Hepatocyte (in vitro differentiated cells): ENCODE measurements at regions not wholly inside any gene's neighbourhood (a gene's known extent, or its start where the extent isn't known, plus 50 kb on each side); places are given as distances from the start of the nearest gene placed in this dataset.
A peak's percentile ranks its signal among the peaks of the same experiment; 100 is the strongest.

Source experiments
- DNase-seq: peaks from one replicate; pipeline ENCODE4 v3.0.0-alpha.2; 2016; ENCODE audit warnings: low spot score
- H2AFZ ChIP-seq: fragments of 200-600 bp; sonication (generic); 2 replicates; pipeline ENCODE4 v1.6.0; 2016; ENCODE audit warnings: antibody characterized with exemption, mild to moderate bottlenecking
- H3K27ac ChIP-seq: fragments of 200-600 bp; sonication (generic); 2 replicates; pipeline ENCODE4 v1.5.1; 2016; ENCODE audit warnings: mild to moderate bottlenecking
- H3K27me3 ChIP-seq: fragments of 200-600 bp; sonication (generic); 2 replicates; pipeline ENCODE4 v1.6.1; 2016
- H3K36me3 ChIP-seq: fragments of 200-600 bp; sonication (generic); replicated peaks from 2 replicates; pipeline ENCODE4 v1.5.1; 2016; ENCODE audit warnings: low read depth; ENCODE audit not compliant: insufficient read depth
- H3K4me1 ChIP-seq: fragments of 200-600 bp; sonication (generic); 2 replicates; pipeline ENCODE4 v1.5.1; 2016; ENCODE audit warnings: mild to moderate bottlenecking, moderate library complexity; ENCODE audit not compliant: insufficient read depth
- H3K4me2 ChIP-seq: fragments of 200-600 bp; sonication (generic); 2 replicates; pipeline ENCODE4 v1.6.0; 2016
- H3K4me3 ChIP-seq: fragments of 200-600 bp; sonication (generic); 2 replicates; pipeline ENCODE4 v1.5.1; 2016; ENCODE audit warnings: mild to moderate bottlenecking
- H3K79me2 ChIP-seq: fragments of 200-600 bp; sonication (generic); 2 replicates; pipeline ENCODE4 v1.6.0; 2017; ENCODE audit warnings: mild to moderate bottlenecking
- H3K9me2 ChIP-seq: fragments of 200-600 bp; sonication (generic); replicated peaks from 2 replicates; pipeline ENCODE4 v1.6.0; 2017; ENCODE audit warnings: mild to moderate bottlenecking; ENCODE audit not compliant: insufficient read depth
- H3K9me3 ChIP-seq: fragments of 200-600 bp; sonication (generic); 2 replicates; pipeline ENCODE4 v1.5.1; 2016; ENCODE audit warnings: low read depth, mild to moderate bottlenecking
- H4K20me1 ChIP-seq: fragments of 200-600 bp; sonication (generic); 2 replicates; pipeline ENCODE4 v1.6.0; 2016; ENCODE audit warnings: mild to moderate bottlenecking; ENCODE audit not compliant: insufficient read depth, poor library complexity, severe bottlenecking
- EZH2 ChIP-seq: fragments of 200-600 bp; sonication (generic); IDR thresholded peaks from 2 replicates; pipeline ENCODE4 v1.6.1; 2016; ENCODE audit warnings: antibody characterized with exemption, mild to moderate bottlenecking, borderline replicate concordance
- EZH2phosphoT487 ChIP-seq: fragments of 200-600 bp; sonication (generic); IDR thresholded peaks from one replicate; pipeline ENCODE4 v1.6.1; 2018; ENCODE audit warnings: antibody characterized with exemption, mild to moderate bottlenecking, low read depth, moderate library complexity; ENCODE audit not compliant: unreplicated experiment, severe bottlenecking
- WGBS: methylation state at CpG from one replicate; pipeline ENCODE4 v1.1.6; 2016; ENCODE audit warnings: low lambda C conversion rate; ENCODE audit errors: missing lambda C conversion rate; 5-methylcytosine and 5-hydroxymethylcytosine counted together
- TF ChIP-seq, protein P1 (sequence below): fragments of 200-600 bp; sonication (generic); IDR thresholded peaks from 2 replicates; pipeline ENCODE4 v1.5.1; 2016; ENCODE audit warnings: antibody characterized with exemption, mild to moderate bottlenecking; ENCODE audit not compliant: poor library complexity

DNA sequence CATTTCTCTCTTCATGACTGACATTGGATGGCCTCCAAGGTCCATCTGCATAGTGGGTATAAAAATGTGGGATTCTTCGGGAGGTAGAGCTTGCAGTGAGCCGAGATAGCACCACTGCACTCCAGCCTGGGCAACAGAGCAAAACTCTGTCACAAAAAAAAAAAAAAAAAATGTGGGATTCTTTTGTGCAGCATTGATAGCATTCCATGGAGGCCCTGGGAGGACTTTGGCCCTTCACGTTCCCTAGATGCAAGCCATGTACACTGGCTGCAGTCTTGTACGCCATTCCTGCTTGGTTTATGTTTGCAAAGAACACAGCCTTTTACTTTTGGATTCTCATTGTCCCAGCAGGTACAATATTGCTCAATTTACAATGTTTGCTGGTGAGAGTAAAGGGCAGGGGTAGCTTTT, 157.8 kb downstream of the SLCO4C1 start:
- H3K4me1 ChIP-seq, result peaks cover 3% of the 10 kb centered on the region
- H3K4me3 ChIP-seq, result no peak overlapping the region
- no peaks in the 10 kb centered on the region for H3K9me3 ChIP-seq
- no peaks in the 10 kb centered on the region for H3K79me2 ChIP-seq
- no peaks in the 10 kb centered on the region for H4K20me1 ChIP-seq
- H2AFZ ChIP-seq, result peak overlapping the region; percentile 42
- H3K4me2 ChIP-seq, result peak overlapping the region; percentile 60
- H3K27ac ChIP-seq, result peak overlapping the region; percentile 84
- WGBS, result 48% methylated on average over 4 of the region's 4 CpGs
- TF ChIP-seq EZH2 (no peak), EZH2phosphoT487 (no peak)
- TF ChIP-seq, protein P1, sequence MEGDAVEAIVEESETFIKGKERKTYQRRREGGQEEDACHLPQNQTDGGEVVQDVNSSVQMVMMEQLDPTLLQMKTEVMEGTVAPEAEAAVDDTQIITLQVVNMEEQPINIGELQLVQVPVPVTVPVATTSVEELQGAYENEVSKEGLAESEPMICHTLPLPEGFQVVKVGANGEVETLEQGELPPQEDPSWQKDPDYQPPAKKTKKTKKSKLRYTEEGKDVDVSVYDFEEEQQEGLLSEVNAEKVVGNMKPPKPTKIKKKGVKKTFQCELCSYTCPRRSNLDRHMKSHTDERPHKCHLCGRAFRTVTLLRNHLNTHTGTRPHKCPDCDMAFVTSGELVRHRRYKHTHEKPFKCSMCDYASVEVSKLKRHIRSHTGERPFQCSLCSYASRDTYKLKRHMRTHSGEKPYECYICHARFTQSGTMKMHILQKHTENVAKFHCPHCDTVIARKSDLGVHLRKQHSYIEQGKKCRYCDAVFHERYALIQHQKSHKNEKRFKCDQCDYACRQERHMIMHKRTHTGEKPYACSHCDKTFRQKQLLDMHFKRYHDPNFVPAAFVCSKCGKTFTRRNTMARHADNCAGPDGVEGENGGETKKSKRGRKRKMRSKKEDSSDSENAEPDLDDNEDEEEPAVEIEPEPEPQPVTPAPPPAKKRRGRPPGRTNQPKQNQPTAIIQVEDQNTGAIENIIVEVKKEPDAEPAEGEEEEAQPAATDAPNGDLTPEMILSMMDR, result no peak
- H3K9me2 ChIP-seq, result no peaks in the 10 kb centered on the region
- DNase-seq, result peak; percentile 51
- no peaks in the 10 kb centered on the region for H3K27me3 ChIP-seq
- no peaks in the 10 kb centered on the region for H3K36me3 ChIP-seq

DNA sequence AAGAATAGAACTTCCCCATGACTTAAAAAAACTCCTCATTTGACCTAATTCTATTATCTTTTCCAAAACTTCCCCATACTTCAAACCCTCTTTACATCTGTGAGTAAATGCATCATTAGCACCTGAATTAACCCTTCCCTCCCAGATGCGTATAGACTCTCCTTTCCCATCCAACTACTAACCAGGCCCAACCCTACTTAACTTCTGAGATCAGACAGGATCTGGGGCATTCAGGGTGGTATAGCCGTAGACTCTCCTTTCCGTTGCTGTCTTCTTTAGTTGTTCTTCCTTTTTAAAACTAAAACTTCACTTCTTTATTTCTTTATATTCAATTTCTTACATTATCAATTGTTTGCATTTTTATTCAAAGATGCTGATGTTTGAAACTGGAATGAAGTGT, 165.2 kb downstream of the SLCO4C1 start:
- Histone ChIP-seq H3K4me1 (no peaks in the 10 kb centered on the region), H2AFZ (no peak overlapping the region), H3K36me3 (no peaks in the 10 kb centered on the region), H3K4me2 (no peak overlapping the region), H3K27me3 (no peaks in the 10 kb centered on the region), H3K9me2 (no peaks in the 10 kb centered on the region), H3K9me3 (no peaks in the 10 kb centered on the region), H3K4me3 (no peak overlapping the region), H3K27ac (no peak overlapping the region), H4K20me1 (no peaks in the 10 kb centered on the region), H3K79me2 (no peaks in the 10 kb centered on the region)
- DNase-seq, result no peak
- TF ChIP-seq EZH2 (no peak), EZH2phosphoT487 (no peak)
- TF ChIP-seq, protein P1, result no peak
- 92% methylated on average over 3 of the region's 3 CpGs for WGBS

DNA sequence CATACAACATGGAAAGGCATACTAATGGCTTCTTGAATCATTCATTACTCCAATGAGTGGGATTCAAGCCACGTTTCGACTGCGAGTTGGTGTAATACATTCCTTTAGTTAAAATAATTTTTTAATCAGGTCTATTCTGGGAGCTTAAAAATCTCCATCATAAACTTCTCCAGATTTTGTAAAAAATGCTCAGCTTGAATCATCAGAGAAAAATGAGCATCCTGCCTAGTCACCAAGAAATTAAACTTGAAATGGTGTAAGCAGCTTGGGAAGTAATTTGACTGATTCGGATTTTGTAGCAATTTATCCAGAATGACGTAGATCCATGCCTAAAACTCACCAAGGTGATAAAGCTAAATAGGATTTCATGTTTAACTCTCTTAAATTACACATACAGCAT, 165.7 kb downstream of the SLCO4C1 start:
- no peaks in the 10 kb centered on the region for H3K9me3 ChIP-seq
- H3K4me2 ChIP-seq, result no peak overlapping the region
- whole genome bisulfite sequencing, result 95% methylated on average over 5 of the region's 5 CpGs
- H3K36me3 ChIP-seq, result no peaks in the 10 kb centered on the region
- no peaks in the 10 kb centered on the region for H3K79me2 ChIP-seq
- no peak overlapping the region for H3K4me3 ChIP-seq
- TF ChIP-seq EZH2phosphoT487, result no peak
- TF ChIP-seq, protein P1, result no peak
- no peak for TF ChIP-seq EZH2
- no peak for DNase-seq
- no peaks in the 10 kb centered on the region for H3K27me3 ChIP-seq
- H3K4me1 ChIP-seq, result no peaks in the 10 kb centered on the region
- H2AFZ ChIP-seq, result no peak overlapping the region
- no peaks in the 10 kb centered on the region for H4K20me1 ChIP-seq
- no peaks in the 10 kb centered on the region for H3K9me2 ChIP-seq
- H3K27ac ChIP-seq, result no peak overlapping the region

DNA sequence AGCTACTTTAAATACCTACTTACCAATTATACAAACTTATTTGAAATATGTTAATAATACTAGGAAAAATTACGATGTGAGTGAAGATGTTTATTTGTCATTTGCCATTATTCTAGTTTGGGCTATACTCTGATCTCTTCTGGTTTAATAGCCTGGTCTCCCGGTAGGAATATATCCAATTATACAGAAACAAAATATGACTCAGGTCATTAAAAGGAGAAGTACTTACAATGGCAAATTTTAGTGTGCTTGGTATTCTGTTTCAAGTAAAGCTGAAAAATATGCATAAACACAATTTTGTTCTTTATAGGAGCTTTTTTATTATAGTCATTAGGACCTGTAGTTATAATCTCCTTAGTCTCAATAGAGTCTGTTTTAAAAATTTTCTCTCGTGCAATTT, 176.8 kb downstream of the SLCO4C1 start:
- WGBS, result 62% methylated on average over 3 of the region's 3 CpGs
- Histone ChIP-seq H2AFZ (no peak overlapping the region), H3K36me3 (no peaks in the 10 kb centered on the region), H3K27me3 (no peaks in the 10 kb centered on the region), H3K27ac (no peak overlapping the region), H3K9me3 (no peaks in the 10 kb centered on the region), H3K4me2 (no peak overlapping the region), H3K4me3 (no peak overlapping the region), H3K9me2 (no peaks in the 10 kb centered on the region), H3K79me2 (no peaks in the 10 kb centered on the region), H3K4me1 (no peaks in the 10 kb centered on the region), H4K20me1 (no peaks in the 10 kb centered on the region)
- TF ChIP-seq EZH2phosphoT487 (no peak), EZH2 (no peak)
- TF ChIP-seq, protein P1, result no peak
- DNase-seq, result no peak
